GM13977 (cell line): ENCODE measurements at regions not wholly inside any gene's neighbourhood (a gene's known extent, or its start where the extent isn't known, plus 50 kb on each side); places are given as distances from the start of the nearest gene placed in this dataset.

Experiments
- DNase-seq: peaks from one replicate; pipeline ENCODE4 v3.0.0; 2012; ENCODE audit warnings: low spot score
- in situ Hi-C: fragments of 300-500 bp; cut with MboI; formaldehyde crosslinking; loops from one replicate; pipeline ENCODE4 v1.12.0; 2022; ENCODE audit warnings: low sequenced_read_pairs, low pct_unique_long_range_greater_than_20kb, mixed read lengths, inconsistent platforms; ENCODE audit not compliant: unreplicated experiment
- TF ChIP-seq, protein P1 (sequence below): IDR thresholded peaks from 2 replicates; pipeline ENCODE4 v1.5.1; 2012; ENCODE audit warnings: mild to moderate bottlenecking, control low read depth; ENCODE audit not compliant: insufficient read depth; ENCODE audit errors: extremely low read depth, missing control alignments

- TF ChIP-seq, protein P1, sequence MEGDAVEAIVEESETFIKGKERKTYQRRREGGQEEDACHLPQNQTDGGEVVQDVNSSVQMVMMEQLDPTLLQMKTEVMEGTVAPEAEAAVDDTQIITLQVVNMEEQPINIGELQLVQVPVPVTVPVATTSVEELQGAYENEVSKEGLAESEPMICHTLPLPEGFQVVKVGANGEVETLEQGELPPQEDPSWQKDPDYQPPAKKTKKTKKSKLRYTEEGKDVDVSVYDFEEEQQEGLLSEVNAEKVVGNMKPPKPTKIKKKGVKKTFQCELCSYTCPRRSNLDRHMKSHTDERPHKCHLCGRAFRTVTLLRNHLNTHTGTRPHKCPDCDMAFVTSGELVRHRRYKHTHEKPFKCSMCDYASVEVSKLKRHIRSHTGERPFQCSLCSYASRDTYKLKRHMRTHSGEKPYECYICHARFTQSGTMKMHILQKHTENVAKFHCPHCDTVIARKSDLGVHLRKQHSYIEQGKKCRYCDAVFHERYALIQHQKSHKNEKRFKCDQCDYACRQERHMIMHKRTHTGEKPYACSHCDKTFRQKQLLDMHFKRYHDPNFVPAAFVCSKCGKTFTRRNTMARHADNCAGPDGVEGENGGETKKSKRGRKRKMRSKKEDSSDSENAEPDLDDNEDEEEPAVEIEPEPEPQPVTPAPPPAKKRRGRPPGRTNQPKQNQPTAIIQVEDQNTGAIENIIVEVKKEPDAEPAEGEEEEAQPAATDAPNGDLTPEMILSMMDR, result no peak
- in situ Hi-C loops, result loop anchor here (25.0 kb wide), 2 partner anchors 401 to 551 kb away; partner anchors contain the start of gene MEF2C
- no peak for DNase-seq
Measured at GRCh38 chr5:89287964-89288363, 405.0 kb upstream of the MEF2C start.

DNA sequence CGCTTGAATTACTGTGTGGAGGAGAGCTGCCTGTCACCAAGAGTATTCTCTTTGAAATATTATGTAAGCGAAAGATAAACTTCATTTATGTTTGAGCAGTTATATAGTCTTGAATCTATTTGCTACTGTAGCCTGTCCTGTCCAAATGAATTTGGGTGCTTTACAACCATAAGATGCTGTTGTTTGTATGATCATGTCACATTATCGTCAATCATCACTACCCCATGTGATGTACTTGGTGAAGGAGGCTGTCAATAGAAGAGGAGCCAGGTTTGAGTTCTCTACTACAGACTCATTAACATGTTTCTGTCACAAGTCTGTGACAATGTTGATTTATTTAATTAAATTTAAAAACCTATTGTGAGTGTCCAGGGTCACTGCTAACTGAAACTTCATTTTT lies 403.3 kb upstream of the MEF2C start:
- TF ChIP-seq, protein P1, result no peak
- DNase-seq, result no peak
- in situ Hi-C loops, result loop anchor here (25.0 kb wide), 2 partner anchors 399 to 549 kb away; partner anchors contain the start of gene MEF2C

DNA sequence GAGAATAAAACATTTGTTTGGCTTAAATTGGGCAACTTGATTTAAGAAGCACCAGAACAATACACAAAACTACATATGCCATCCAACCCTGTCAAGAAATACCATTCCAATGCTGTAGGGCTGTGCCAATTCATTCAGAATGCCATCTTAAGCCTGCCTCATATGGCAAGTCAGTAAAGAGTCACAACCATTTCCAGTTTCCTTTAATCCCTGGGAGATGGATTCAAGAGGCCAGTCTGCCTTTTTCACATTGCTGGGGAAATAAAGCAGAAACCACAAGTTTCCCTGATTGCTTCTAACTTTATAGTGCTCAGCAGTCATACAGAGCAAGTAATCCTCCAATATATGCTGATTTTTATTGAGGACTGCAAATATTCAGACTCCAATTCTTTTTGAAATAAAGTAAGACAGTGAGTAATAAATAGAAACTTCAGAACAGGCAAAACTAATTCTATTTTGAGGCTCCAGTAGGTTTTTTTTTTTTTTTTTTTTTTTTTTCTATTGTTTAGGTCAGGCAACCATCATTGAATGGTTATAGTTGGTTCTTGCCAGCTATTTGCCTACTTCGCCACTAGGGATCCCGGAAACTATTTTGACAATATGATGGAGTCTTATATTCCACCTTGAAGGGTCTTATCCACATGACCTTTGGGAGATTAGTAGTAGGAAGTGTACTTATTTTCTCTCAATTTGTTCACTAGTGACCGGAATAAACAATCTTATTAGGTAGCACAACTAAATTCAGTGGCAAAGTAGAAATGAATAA lies 400.9 kb upstream of the MEF2C start:
- DNase-seq, result no peak
- TF ChIP-seq, protein P1, result no peak
- in situ Hi-C loops, result loop anchor here (25.0 kb wide), 2 partner anchors 397 to 547 kb away; partner anchors contain the start of gene MEF2C

DNA sequence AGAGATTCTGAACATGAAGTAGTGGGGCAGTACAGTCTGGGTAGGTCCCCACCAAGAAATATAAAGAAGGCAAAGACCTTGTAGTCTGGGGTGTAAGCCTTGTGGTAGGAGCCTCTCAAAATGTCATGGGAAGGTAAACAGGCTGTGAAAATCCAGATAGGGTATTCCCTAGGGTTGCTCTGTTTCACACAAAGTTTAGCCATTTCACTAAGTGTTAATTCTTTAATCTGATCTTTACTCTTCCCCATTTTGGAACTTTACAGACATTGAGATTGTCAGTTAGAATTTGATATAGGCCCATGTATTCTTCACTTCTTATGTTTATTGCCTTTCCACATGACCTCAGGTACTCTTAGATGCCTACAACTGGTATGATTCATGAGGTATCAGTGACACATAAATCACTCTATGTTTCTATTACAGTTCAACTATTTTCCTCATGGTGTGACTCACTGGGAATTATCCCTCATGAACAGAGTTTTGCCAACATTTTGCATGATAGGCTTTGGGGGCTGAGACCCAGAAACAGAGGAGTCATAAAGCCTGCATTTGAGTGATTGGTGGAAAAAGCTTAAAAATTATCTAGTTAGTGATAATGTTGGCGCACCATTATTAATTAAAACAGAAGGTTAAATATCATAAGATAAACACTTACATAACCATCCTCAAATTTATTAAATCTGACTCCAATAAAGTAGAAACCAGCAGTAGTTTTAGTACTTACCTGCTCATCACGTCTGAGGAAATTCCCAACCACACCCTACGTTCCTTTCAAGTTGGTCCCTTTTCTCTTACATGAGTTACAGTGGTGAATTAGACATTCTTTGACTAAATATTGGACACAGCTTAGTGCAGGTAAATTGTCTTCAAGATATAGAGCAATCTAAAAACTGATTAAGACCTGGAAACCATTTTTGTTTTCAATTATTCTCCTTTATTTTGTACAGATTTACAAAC lies 399.8 kb upstream of the MEF2C start:
- in situ Hi-C loops, result loop anchor here (25.0 kb wide), 2 partner anchors 396 to 546 kb away; partner anchors contain the start of gene MEF2C
- DNase-seq, result no peak
- TF ChIP-seq, protein P1, result no peak

- TF ChIP-seq, protein P1, result no peak
- no peak for DNase-seq
- in situ Hi-C loops, result loop anchor here (25.0 kb wide), 2 partner anchors 395 to 545 kb away; partner anchors contain the start of gene MEF2C
Measured at GRCh38 chr5:89281766-89282553, 399.0 kb upstream of the MEF2C start.
